Thyroid gland (tissue), 4 donors: ENCODE measurements at regions not wholly inside any gene's neighbourhood (a gene's known extent, or its start where the extent isn't known, plus 50 kb on each side); places are given as distances from the start of the nearest gene placed in this dataset.

ENCODE experiments used
- DNase-seq, 2 donors: peaks; one replicate each; pipeline ENCODE4 v3.0.0-alpha.2; 2019
- H3K27ac ChIP-seq, 3 donors: fragments of 200-600 bp; sonication (generic); 1 replicate in 2 of 3; 2 replicates in 1 of 3; pipeline ENCODE4 v1.5.1; 2016 to 2019; ENCODE audit warnings: mild to moderate bottlenecking in 1 of 3, moderate library complexity in 1 of 3
- H3K27me3 ChIP-seq: fragments of 200-600 bp; sonication (generic); one replicate; pipeline ENCODE4 v1.5.1; 2019
- H3K36me3 ChIP-seq, 2 donors: fragments of 200-600 bp; sonication (generic); one replicate each; pipeline ENCODE4 v1.5.1; 2016 to 2019
- H3K4me1 ChIP-seq, 2 donors: fragments of 200-600 bp; sonication (generic); one replicate each; pipeline ENCODE4 v1.5.1; 2017 to 2019
- H3K4me3 ChIP-seq, 3 donors: fragments of 200-600 bp; sonication (generic); replicated peaks in 1 of 3; 1 replicate in 2 of 3; 2 replicates in 1 of 3; pipeline ENCODE4 v1.5.1; 2016; ENCODE audit warnings: mild to moderate bottlenecking in 1 of 3
- H3K9me3 ChIP-seq: fragments of 200-600 bp; sonication (generic); one replicate; pipeline ENCODE4 v1.5.1; 2017
- POLR2A ChIP-seq, 2 donors: fragments of 450-650 bp; IDR thresholded peaks; one replicate each; pipeline ENCODE4 v1.6.1; 2017; ENCODE audit warnings: antibody characterized with exemption in 2 of 2, mild to moderate bottlenecking in 2 of 2, moderate library complexity in 1 of 2
- WGBS, 2 donors: methylation state at CpG; one replicate each; pipeline ENCODE4 v1.1.5; 2017; 5-methylcytosine and 5-hydroxymethylcytosine counted together
- intact Hi-C: fragments of 100-400 bp; cut with DNase I; formaldehyde crosslinking; loops from one replicate; pipeline ENCODE4 v1.15.1; 2023
- TF ChIP-seq, protein P1 (sequence below), 6 experiments: fragments of 200-600 bp in 3 of 6; fragments of 450-650 bp in 3 of 6; sonication (generic) in 3 of 6; IDR thresholded peaks; one replicate each; pipeline ENCODE4 v1.5.1; 2016 to 2019; ENCODE audit warnings: antibody characterized with exemption in 6 of 6, mild to moderate bottlenecking in 2 of 6, inconsistent platforms in 1 of 6, moderate library complexity in 1 of 6

DNA sequence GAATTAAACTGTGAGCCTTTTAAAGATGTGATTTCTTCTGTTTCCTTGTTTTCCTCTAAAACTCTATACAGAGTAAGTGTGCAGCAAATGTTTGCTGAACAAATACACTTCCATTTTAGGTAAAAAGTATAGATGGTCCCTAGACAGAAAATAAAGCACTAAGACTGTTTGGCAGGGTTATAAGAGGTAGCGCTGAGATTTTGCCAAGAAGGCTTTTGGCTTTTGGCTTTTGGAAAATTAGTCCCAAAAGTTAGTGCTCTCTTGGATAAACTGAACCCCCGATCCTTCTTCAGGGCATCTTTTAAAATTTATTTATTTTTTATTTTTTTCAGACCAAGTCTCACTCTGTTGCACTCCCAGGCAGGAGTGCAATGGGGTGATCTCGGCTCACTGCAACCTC lies 175.7 kb upstream of the NRP1 start:
- WGBS, 2 donors: 57 to 94% methylated on average over 3 of the region's 3 CpGs
- intact Hi-C loops: no loop called here
- Histone ChIP-seq H3K9me3 (no peaks in the 10 kb centered on the region), H3K4me1 (peaks cover 0 to 10% of the 10 kb centered on the region in 2 donors), H3K36me3 (no peaks in the 10 kb centered on the region), H3K27ac (no peak overlapping the region), H3K4me3 (no peak overlapping the region), H3K27me3 (no peaks in the 10 kb centered on the region)
- no peak for TF ChIP-seq POLR2A (IDR thresholded peaks at IDR 0.05)
- DNase-seq: no peak

DNA sequence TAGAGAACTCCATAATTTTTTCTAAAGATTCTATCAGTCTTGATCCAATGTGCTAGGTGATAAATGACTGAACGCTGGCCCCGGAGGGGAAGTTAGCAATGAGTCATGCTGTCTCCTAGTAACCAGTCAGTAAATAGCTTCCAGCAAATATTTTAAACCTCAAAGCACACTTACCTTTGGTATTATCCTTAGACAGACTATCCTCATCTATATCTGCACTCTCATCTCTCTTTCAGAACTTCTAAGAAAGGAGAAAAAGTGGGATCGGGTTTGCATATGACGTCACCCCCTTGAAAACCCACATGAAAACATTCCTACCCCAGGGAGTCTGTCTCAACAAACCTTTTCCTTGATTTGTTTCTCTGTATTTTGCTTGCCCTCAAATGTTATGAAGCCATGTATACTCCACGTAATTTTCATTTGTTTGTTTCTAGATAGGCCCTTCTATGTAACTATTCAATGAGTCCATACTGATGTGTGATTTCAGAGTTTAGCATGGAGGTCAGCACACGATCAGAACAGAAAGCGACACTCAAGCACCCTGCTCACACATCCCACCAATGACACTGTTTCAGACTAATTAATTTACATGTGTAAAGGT lies 174.9 kb upstream of the NRP1 start:
- no peaks in the 10 kb centered on the region for H3K9me3 ChIP-seq
- no peak overlapping the region for H3K4me3 ChIP-seq
- H3K4me1 ChIP-seq: peaks cover 0 to 10% of the 10 kb centered on the region in 2 donors
- 26 to 32% methylated on average over 7 of the region's 7 CpGs for WGBS, 2 donors
- no peaks in the 10 kb centered on the region for H3K36me3 ChIP-seq
- no peaks in the 10 kb centered on the region for H3K27me3 ChIP-seq
- TF ChIP-seq POLR2A (IDR thresholded peaks at IDR 0.05): no peak
- TF ChIP-seq, protein P1, sequence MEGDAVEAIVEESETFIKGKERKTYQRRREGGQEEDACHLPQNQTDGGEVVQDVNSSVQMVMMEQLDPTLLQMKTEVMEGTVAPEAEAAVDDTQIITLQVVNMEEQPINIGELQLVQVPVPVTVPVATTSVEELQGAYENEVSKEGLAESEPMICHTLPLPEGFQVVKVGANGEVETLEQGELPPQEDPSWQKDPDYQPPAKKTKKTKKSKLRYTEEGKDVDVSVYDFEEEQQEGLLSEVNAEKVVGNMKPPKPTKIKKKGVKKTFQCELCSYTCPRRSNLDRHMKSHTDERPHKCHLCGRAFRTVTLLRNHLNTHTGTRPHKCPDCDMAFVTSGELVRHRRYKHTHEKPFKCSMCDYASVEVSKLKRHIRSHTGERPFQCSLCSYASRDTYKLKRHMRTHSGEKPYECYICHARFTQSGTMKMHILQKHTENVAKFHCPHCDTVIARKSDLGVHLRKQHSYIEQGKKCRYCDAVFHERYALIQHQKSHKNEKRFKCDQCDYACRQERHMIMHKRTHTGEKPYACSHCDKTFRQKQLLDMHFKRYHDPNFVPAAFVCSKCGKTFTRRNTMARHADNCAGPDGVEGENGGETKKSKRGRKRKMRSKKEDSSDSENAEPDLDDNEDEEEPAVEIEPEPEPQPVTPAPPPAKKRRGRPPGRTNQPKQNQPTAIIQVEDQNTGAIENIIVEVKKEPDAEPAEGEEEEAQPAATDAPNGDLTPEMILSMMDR (IDR thresholded peaks at IDR 0.05): no peak
- DNase-seq: peak; percentile 15 to 42
- intact Hi-C loops: no loop called here
- H3K27ac ChIP-seq: peak overlapping the region in 1 of 3 donors; percentile 10

DNA sequence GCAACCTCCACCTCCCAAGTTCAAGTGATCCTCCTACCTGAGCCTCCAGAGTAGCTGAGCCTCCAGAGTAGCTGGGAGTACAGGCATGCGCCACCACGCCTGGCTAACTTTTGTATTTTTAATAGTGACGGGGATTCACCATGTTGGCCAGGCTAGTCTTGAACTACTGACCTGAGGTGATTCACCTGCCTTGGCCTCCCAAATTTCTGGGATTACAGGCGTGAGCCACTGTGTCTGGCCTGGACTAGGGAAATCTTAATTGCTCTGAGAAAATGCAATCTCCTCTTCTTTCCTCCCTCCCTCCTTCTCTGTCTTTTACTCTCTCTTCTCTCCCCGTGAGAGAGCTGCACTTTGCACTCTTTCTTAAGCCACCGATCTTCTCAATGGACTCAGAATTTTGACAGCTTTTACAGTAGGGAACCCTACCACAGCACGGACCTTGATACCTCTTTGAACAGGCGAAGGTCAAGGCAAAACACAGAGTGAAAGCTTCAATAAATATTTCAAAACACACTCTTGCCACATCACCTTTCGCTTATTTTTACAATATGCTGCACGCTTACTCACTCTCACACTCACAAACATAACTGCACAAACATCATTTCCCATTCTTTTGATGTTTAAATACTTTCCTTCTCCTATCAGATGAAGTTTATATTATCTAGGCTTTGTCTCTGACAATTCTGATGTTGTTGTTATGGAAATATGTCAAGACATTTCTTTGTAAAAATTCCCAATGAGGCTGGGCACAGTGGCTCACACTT lies 173.4 kb upstream of the NRP1 start:
- H3K27me3 ChIP-seq: no peaks in the 10 kb centered on the region
- H3K9me3 ChIP-seq: no peaks in the 10 kb centered on the region
- peaks cover 0 to 10% of the 10 kb centered on the region in 2 donors for H3K4me1 ChIP-seq
- H3K36me3 ChIP-seq: no peaks in the 10 kb centered on the region
- no peak for TF ChIP-seq POLR2A (IDR thresholded peaks at IDR 0.05)
- TF ChIP-seq, protein P1 (IDR thresholded peaks at IDR 0.05): no peak
- H3K27ac ChIP-seq: no peak overlapping the region
- DNase-seq: no peak
- intact Hi-C loops: no loop called here
- 96 to 97% methylated on average over 10 of the region's 10 CpGs for WGBS, 2 donors
- no peak overlapping the region for H3K4me3 ChIP-seq

DNA sequence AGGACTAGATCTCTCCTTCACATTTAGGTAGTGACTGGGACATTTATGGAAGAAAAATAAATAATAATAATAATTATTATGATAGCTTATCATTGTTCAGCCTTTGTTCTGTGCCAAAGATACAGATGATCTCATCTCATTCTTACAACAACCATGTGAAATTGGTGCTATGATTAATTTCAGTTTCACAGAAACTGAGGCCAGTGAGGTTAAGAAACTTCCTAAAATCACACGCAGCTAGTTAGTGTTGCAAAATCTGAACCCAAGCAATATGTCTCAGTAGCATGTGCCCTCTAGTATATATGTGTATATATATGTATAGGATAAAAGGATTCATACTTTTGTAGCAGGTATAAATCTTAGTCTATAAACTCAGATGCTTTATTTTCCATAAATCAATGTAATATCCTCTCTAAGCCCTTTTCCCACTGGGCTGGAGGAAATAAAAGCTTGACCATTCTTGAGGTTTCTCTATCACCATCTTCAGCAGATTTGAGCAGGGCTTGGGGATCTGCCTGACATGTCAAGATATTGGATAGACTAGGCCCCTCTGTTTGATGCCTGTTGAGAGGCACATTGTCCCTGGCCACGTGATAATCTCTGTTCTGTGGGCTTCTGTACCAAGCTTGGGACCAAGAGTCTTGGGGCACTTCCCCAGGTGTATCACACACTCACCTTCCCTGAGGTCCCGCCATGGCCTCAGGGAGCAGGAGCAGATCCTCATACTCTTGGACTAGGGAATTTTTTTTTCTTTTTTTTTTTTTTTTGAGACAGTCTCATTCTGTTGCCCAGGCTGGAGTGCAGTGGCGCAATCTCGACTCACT lies 172.6 kb upstream of the NRP1 start:
- no peak for DNase-seq
- intact Hi-C loops: no loop called here
- TF ChIP-seq POLR2A (IDR thresholded peaks at IDR 0.05): no peak
- TF ChIP-seq, protein P1 (IDR thresholded peaks at IDR 0.05): no peak
- peaks cover 0 to 10% of the 10 kb centered on the region in 2 donors for H3K4me1 ChIP-seq
- no peaks in the 10 kb centered on the region for H3K36me3 ChIP-seq
- H3K9me3 ChIP-seq: no peaks in the 10 kb centered on the region
- H3K4me3 ChIP-seq: no peak overlapping the region
- no peaks in the 10 kb centered on the region for H3K27me3 ChIP-seq
- 84 to 88% methylated on average over 5 of the region's 5 CpGs for WGBS, 2 donors
- H3K27ac ChIP-seq: no peak overlapping the region

DNA sequence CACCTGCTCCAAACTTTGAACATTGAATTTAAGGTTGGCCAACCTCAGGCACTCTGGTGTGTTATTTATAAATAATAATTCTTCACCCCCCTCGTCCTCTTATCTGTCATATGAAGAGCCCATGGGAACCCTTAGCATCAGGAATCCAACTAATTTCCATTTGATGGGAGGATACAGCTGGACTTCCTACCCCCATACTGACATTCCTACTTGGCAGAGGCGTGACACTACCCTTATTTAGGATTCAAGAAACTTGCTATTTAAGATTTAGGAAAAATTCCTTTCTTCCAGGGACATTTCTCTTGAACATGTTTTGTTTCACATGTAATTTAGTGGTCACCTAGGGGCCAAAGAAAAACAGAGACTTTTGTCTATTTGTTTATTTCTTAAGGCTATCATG lies 171.9 kb upstream of the NRP1 start:
- Histone ChIP-seq H3K4me3 (no peak overlapping the region), H3K27me3 (no peaks in the 10 kb centered on the region), H3K36me3 (no peaks in the 10 kb centered on the region), H3K9me3 (no peaks in the 10 kb centered on the region), H3K27ac (no peak overlapping the region), H3K4me1 (peaks cover 0 to 10% of the 10 kb centered on the region in 2 donors)
- DNase-seq: no peak
- 81 to 83% methylated on average over 2 of the region's 2 CpGs for WGBS, 2 donors
- TF ChIP-seq POLR2A (IDR thresholded peaks at IDR 0.05): no peak
- TF ChIP-seq, protein P1 (IDR thresholded peaks at IDR 0.05): no peak
- intact Hi-C loops: no loop called here
